ENCODE measurements at regions not wholly inside any gene's neighbourhood (a gene's known extent, or its start where the extent isn't known, plus 50 kb on each side); places are given as distances from the start of the nearest gene placed in this dataset.
A peak's percentile ranks its signal among the peaks of the same experiment; 100 is the strongest.
"Not testable (repeated sequence)": the region's sequence is repeated elsewhere in the genome, so short reads cannot be mapped to it uniquely, and the experiment has no call there.

DNA sequence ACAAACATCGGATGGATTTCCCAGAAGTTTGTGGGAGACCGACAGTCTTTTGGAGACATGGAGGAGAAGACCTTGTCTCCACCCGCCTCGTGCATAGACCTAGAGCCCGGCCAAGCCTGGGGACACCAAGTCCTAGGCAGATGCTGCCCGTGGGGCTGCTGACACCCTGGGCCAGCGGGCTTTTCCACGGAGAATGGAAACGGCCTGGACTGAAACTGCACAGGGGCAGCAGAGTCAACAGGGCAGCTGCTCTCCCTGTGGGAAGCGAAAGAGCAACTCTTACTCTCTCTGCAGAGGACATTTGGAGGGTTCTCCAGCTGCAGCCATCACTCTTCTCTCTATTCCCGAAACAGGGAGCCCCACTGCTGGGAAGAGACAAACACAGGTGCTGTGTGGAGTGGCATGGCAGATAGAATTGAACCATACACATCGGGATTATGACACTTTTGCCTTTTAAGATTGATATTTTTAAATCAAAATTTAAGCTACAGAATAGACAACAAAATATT is 401.2 kb downstream of the THBS2 start:
- no peak for DNase-seq (ENCODE audit: low read depth)

GRCh38 chr6:168851460-168852375 is 401.9 kb downstream of the THBS2 start:
- DNase-seq (ENCODE audit: low read depth), result no peak

GRCh38 chr6:168850027-168850736 is 403.5 kb downstream of the THBS2 start:
- DNase-seq (ENCODE audit: low read depth), result not testable (repeated sequence)

DNA sequence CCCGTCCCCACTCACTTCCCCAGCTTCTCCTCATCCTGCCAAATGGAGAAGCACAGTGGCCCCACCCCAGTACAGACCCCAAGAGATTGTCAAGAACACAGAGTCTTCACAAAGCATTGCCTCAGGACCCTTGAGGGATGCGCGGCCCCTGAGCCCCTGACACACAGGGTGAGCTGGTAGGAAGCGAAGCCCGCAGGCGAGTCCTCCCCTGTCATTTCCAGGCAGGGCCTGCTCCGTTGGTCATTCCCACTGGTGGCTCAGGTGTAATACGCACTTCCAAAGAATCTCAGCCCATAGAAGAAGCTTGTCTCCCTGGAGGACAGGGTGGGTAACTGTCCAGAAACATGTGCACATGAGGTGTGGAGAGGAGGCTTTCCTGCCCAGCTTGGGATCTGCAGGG is 404.2 kb downstream of the THBS2 start:
- no peak for DNase-seq (ENCODE audit: low read depth)

DNA sequence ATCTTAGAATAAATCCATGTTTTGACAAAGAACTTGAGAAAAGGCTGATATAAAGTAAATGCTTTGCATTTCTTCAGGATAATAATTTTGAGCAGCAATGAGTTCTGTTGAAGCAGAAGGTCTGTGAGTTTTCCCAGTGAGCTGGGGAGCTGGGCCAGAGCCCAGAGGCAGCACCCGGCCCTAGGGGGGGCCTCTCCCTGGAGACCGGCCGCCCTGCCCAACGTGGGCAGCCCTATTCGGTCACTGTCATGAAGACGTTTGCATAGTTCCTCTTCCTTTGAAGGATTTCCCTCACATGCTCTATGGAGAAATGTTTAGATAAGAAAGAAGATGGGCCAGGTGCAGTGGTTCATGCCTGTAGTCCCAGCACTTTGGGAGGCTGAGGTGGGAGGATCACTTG is 404.8 kb downstream of the THBS2 start:
- DNase-seq (ENCODE audit: low read depth), result no peak

DNA sequence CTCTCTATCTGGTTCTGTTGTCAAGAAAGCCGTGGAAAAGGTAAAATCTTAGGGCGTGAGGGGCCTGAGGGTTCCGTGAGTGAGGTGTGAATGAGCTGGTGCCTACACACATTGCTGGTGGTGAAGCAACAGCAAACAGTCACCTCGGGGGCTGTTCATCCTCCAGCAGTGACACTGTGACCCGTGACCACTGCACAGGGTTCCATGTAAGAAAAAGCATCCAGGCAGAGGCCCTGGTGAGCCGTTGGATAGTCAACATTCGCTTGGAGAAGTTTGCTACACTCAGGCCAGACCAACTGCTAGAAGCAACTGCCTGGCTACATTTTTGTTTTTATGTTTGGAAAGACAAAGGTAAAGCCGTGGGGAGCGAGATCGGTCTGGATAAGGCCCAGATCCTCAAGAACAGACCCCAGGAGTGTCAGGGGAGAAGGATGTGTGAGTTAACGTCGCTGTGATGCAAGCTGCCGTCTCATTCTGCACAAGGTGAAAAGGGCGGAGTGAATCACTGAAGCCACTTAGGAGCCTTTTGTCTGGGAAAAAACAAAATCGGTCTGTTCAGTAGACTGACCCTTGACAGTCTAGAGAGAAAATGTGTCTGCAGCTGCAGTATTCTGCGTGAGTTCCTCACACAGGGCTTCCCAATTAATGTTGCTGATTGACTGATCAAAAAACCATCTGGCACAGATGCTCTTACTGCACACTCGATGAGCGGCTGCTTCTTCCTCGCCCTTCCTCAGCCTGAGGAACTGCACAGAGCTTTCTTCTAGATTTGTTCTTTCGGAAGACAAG is 404.0 kb downstream of the SMOC2 start:
- DNase-seq (ENCODE audit: low read depth), result no peak

- not testable (repeated sequence) for DNase-seq (ENCODE audit: low read depth)
These were observed 401.7 kb downstream of the SMOC2 start for GRCh38 chr6:168842632-168843212.

DNA sequence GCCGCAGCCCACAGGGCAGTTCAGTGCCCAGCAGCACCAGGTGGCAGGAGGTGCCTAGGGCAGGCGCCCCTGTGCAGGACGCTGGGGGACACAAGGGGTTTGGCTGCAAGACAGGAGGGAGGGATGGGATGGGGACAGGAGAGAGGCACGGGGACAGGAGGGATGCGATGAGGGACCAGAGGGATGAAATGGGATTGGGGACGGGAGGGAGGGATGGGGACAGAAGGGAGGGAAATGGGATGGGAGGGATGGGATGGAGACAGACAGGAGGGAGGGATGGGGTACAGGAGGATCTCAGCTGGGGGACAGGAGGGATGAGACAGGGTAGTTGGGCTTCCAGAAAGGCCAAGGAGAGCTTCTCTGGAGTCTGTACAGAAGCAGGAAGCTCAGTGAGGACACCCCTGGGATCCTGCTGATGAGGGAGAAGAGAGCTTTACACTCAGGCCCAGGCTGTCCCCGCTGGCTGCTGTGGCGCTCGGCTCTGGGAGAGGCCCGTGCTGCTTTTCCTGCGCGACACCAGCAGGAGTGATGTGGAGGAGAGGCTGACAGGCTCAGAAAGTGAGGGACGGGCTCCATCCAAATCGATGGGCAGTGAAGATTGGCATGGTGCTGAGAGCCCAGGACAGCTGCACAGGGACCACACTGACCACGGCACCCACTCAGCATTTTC is 400.8 kb downstream of the SMOC2 start:
- DNase-seq (ENCODE audit: low read depth), result no peak

DNA sequence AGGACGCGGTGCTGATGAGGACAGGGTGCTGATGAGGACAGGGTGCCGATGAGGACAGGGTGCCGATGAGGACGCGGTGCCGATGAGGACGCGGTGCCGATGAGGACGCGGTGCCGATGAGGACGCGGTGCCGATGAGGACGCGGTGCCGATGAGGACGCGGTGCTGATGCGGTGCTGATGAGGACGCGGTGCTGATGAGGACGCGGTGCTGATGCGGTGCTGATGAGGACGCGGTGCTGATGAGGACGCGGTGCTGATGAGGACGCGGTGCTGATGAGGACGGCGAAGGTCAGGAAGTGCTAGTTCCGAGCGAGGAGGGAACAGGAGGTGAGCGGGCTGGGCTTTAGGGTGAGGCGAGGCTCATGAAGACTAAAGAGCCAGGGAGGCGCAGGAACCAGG is 399.9 kb downstream of the SMOC2 start:
- DNase-seq (ENCODE audit: low read depth), result not testable (repeated sequence)

GRCh38 chr6:168840299-168840698 is 399.3 kb downstream of the SMOC2 start:
- DNase-seq (ENCODE audit: low read depth), result not testable (repeated sequence)

- no peak for DNase-seq (ENCODE audit: low read depth)
These were observed 397.0 kb downstream of the SMOC2 start for GRCh38 chr6:168838037-168838399.

- no peak for DNase-seq (ENCODE audit: low read depth)
These were observed 396.5 kb downstream of the SMOC2 start for GRCh38 chr6:168837254-168838036.

GRCh38 chr6:168835991-168836390 is 395.0 kb downstream of the SMOC2 start:
- no peak for DNase-seq (ENCODE audit: low read depth)

GRCh38 chr6:168834801-168835200 is 393.8 kb downstream of the SMOC2 start:
- DNase-seq (ENCODE audit: low read depth), result no peak

DNA sequence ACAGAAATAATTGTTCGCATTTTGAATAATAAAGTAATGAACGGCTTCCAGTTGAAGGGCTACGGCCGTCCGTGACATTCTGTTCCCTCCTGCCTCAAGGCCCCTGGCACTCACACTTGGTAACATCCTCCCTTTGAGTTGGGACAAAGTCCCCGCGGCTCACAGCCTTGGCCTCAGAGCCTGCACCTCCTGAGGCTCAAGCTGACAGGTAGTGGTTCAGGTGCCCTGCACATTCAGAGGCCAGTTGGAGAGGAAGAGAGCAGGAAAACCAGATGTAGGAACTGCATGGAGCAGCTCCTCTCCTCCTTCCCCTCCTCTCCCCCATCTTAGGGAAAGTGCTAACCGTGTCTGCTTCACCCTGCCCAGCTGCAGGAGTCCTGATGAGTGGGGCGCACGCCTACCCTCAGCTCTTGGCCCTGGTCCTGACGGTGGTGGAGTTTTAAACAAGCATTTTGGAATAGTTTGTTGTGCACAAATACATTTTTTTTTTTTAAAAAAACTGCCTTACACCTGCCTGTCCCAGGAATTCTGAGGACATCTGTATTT is 393.1 kb downstream of the SMOC2 start:
- no peak for DNase-seq (ENCODE audit: low read depth)

DNA sequence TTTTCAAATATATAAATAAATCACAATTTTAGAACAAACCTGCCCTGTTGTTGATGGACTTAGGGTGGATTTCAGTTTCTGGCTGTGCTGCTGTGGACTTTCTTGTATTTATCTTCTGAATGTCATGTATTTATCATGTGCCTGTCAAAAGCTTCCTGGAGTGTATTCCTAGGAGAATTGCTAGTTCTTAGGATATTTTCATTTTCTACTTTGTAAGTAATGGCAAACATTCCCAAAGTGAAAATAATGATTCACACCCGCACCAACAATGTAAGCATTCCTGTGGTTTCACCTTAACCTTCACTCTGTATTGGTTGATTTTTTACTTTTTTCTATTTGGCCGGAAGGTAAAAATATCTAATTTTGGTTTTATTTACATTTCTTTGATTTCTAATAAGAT is 387.8 kb downstream of the SMOC2 start:
- peak; percentile 5 for DNase-seq (ENCODE audit: low read depth)

DNA sequence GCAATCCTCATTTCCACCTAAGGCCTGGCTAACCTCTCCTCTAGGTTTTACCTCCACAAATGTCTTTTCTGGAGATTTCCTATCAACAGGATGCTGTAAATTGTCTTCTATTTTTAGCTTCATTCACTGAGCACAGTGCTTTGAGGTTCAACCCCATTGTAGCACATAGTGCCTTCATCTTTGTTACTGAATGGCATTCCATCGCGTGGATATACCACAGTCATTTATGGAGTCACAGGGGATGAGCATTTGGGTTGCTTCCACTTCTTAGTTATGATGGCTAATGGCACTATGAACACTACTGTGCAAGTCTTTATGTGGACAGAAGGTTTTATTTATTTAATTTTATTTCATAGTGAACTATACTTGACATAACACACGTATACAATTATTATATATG is 387.1 kb downstream of the SMOC2 start:
- DNase-seq (ENCODE audit: low read depth), result no peak

- DNase-seq (ENCODE audit: low read depth), result no peak
These were observed 386.5 kb downstream of the SMOC2 start for GRCh38 chr6:168827586-168827871.

- no peak for DNase-seq (ENCODE audit: low read depth)
These were observed 386.0 kb downstream of the SMOC2 start for GRCh38 chr6:168826726-168827585.

DNA sequence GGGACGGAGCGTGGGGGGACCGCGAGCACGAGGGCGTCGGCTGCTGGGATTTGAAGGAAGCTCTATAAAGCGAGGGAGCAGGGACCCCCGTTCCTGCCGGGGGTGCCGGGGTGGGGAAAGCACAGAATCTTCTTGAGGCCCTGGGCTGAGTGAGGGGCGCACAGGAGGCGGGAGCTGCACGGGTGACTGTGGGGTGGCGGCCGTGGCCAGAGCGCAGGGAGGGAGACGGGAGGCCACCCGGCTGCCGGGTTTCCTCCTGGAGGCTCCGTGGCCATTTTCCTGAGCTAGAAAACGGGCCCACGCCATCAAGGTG is 385.1 kb downstream of the SMOC2 start:
- no peak for DNase-seq (ENCODE audit: low read depth)

Measured in non-pigmented ciliary epithelial cell (primary cell).